GM23338 (cell line): ENCODE measurements at regions not wholly inside any gene's neighbourhood (a gene's known extent, or its start where the extent isn't known, plus 50 kb on each side); places are given as distances from the start of the nearest gene placed in this dataset.

ENCODE experiments used
- ATAC-seq: fragments of 200-7000 bp; cut with Tn5 transposase; 3 replicates; pipeline ENCODE4 v1.9.1; 2020
- DNase-seq: peaks from one replicate; pipeline ENCODE4 v3.0.0-alpha.2; 2015; ENCODE audit warnings: low spot score
- H2AFZ ChIP-seq: fragments of 200-600 bp; sonication (generic); 2 replicates; pipeline ENCODE4 v1.8.0; 2016; ENCODE audit warnings: antibody characterized with exemption, mild to moderate bottlenecking, moderate library complexity
- H3F3A ChIP-seq: fragments of 200-600 bp; sonication (generic); replicated peaks from 2 replicates; pipeline ENCODE4 v1.8.0; 2017; ENCODE audit warnings: antibody characterized with exemption, mixed run types, low read depth
- H3K27ac ChIP-seq: fragments of 200-600 bp; sonication (generic); 2 replicates; pipeline ENCODE4 v1.6.1; 2016; ENCODE audit warnings: low read depth
- H3K27me3 ChIP-seq: fragments of 200-600 bp; sonication (generic); 2 replicates; pipeline ENCODE4 v1.8.0; 2016; ENCODE audit warnings: mild to moderate bottlenecking, mixed run types, moderate library complexity; ENCODE audit not compliant: insufficient read depth
- H3K36me3 ChIP-seq: fragments of 200-600 bp; sonication (generic); 2 replicates; pipeline ENCODE4 v1.8.0; 2016; ENCODE audit warnings: mild to moderate bottlenecking; ENCODE audit not compliant: insufficient read depth
- H3K4me1 ChIP-seq: fragments of 200-600 bp; sonication (generic); 2 replicates; pipeline ENCODE4 v1.8.0; 2016; ENCODE audit warnings: mild to moderate bottlenecking, moderate library complexity; ENCODE audit not compliant: insufficient read depth
- H3K4me2 ChIP-seq: fragments of 200-600 bp; sonication (generic); 2 replicates; pipeline ENCODE4 v1.7.1; 2017; ENCODE audit warnings: mixed run types
- H3K4me3 ChIP-seq: fragments of 200-600 bp; sonication (generic); 2 replicates; pipeline ENCODE4 v1.6.1; 2016; ENCODE audit warnings: mixed run types
- H3K79me2 ChIP-seq: fragments of 200-600 bp; sonication (generic); replicated peaks from 2 replicates; pipeline ENCODE4 v1.8.0; 2017; ENCODE audit warnings: mild to moderate bottlenecking; ENCODE audit not compliant: insufficient read depth
- H3K9me2 ChIP-seq: fragments of 200-600 bp; sonication (generic); 2 replicates; pipeline ENCODE4 v1.8.0; 2017; ENCODE audit not compliant: insufficient read depth
- H4K20me1 ChIP-seq: fragments of 200-600 bp; sonication (generic); replicated peaks from 2 replicates; pipeline ENCODE4 v1.8.0; 2017; ENCODE audit warnings: mild to moderate bottlenecking; ENCODE audit not compliant: insufficient read depth
- H3K27ac Mint-ChIP-seq: 2 replicates; pipeline ENCODE4 v1.8.0; 2020; ENCODE audit warnings: inconsistent platforms, mild to moderate bottlenecking, moderate library complexity, mixed read lengths
- H3K27me3 Mint-ChIP-seq: 3 replicates; pipeline ENCODE4 v1.8.0; 2022; ENCODE audit warnings: low read depth, mild to moderate bottlenecking, moderate library complexity, mixed read lengths, inconsistent platforms; ENCODE audit not compliant: insufficient read depth, poor library complexity
- H3K36me3 Mint-ChIP-seq: 3 replicates; pipeline ENCODE4 v1.8.0; 2021; ENCODE audit warnings: low read depth, mild to moderate bottlenecking, inconsistent platforms, moderate library complexity, mixed read lengths
- H3K4me1 Mint-ChIP-seq: 3 replicates; pipeline ENCODE4 v1.8.0; 2020; ENCODE audit warnings: mild to moderate bottlenecking, inconsistent platforms, mixed read lengths
- H3K4me3 Mint-ChIP-seq: 3 replicates; pipeline ENCODE4 v1.8.0; 2021; ENCODE audit warnings: moderate library complexity, mild to moderate bottlenecking, inconsistent platforms, mixed read lengths
- H3K9me3 Mint-ChIP-seq: 3 replicates; pipeline ENCODE4 v1.8.0; 2020; ENCODE audit warnings: moderate library complexity, mild to moderate bottlenecking, inconsistent platforms, mixed read lengths
- CREB1 ChIP-seq: fragments of 250-450 bp; sonication (Bioruptor Pico); IDR thresholded peaks from 2 replicates; pipeline ENCODE4 v1.5.0; 2020; ENCODE audit warnings: low read depth, mild to moderate bottlenecking, moderate library complexity
- EZH2 ChIP-seq: fragments of 200-600 bp; sonication (generic); IDR thresholded peaks from one replicate; pipeline ENCODE4 v1.8.0; 2017; ENCODE audit warnings: antibody characterized with exemption, mild to moderate bottlenecking, low read depth; ENCODE audit not compliant: unreplicated experiment
- EZH2phosphoT487 ChIP-seq: fragments of 200-600 bp; sonication (generic); IDR thresholded peaks from one replicate; pipeline ENCODE4 v1.8.1; 2018; ENCODE audit warnings: antibody characterized with exemption; ENCODE audit not compliant: unreplicated experiment
- JUNB ChIP-seq: IDR thresholded peaks from one replicate; pipeline ENCODE4 v1.6.1; 2016; ENCODE audit warnings: antibody characterized with exemption; ENCODE audit not compliant: unreplicated experiment
- NANOG ChIP-seq: IDR thresholded peaks from 2 replicates; pipeline ENCODE4 v1.6.1; 2016; ENCODE audit warnings: antibody characterized with exemption, borderline replicate concordance
- POLR2AphosphoS5 ChIP-seq: IDR thresholded peaks from 2 replicates; pipeline ENCODE4 v1.6.1; 2016; ENCODE audit warnings: antibody characterized with exemption, low read depth
- STAT1 ChIP-seq: IDR thresholded peaks from one replicate; pipeline ENCODE4 v1.6.1; 2016; ENCODE audit warnings: antibody characterized with exemption; ENCODE audit not compliant: unreplicated experiment
- ZNF114 ChIP-seq: fragments of 250-450 bp; sonication (Bioruptor Pico); IDR thresholded peaks from 2 replicates; pipeline ENCODE4 v1.5.0; 2020; ENCODE audit warnings: mild to moderate bottlenecking, moderate library complexity
- ZNF331 ChIP-seq: fragments of 250-450 bp; sonication (Bioruptor Pico); IDR thresholded peaks from 2 replicates; pipeline ENCODE4 v1.5.0; 2020; ENCODE audit warnings: low read depth, mild to moderate bottlenecking, moderate library complexity
- TF ChIP-seq, protein P1 (sequence below), 2 experiments: fragments of 200-600 bp in 1 of 2; sonication (generic) in 1 of 2; conservative IDR thresholded peaks; 2 replicates each; pipeline versions ENCODE4 v1.5.1 to v1.6.1; 2016 to 2017; ENCODE audit warnings: antibody characterized with exemption in 2 of 2, low read depth in 2 of 2, mild to moderate bottlenecking in 2 of 2, moderate library complexity in 1 of 2
- TF ChIP-seq, protein P2 (sequence below): fragments of 250-450 bp; sonication (Bioruptor Pico); IDR thresholded peaks from 2 replicates; pipeline ENCODE4 v1.5.0; 2020; ENCODE audit warnings: mild to moderate bottlenecking, moderate library complexity
- TF ChIP-seq, protein P3 (sequence below): IDR thresholded peaks from 2 replicates; pipeline ENCODE4 v1.6.1; 2016; ENCODE audit warnings: antibody characterized with exemption
- TF ChIP-seq, protein P4 (sequence below): IDR thresholded peaks from one replicate; pipeline ENCODE4 v1.6.1; 2018; ENCODE audit warnings: antibody characterized with exemption; ENCODE audit not compliant: unreplicated experiment

DNA sequence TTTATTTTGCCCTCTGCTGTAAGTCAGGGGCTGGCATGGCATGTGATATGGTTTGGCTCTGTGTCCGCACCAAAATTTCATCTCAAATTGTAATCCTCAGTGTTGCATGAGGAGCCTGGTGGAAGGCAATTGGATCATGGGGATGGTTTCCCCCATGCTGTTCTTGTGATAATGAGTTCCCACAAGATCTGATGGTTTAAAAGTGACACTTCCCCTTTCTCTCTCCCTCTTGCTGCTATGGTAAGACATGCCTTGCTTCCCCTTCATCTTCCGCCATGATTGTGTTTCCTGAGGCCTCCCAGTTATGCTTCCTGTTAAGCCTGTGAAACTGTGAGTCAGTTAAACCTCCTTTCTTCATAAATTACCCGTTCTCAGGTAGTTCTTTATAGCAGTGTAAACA lies 72.0 kb upstream of the MSX1 start:
- H3K27me3 Mint-ChIP-seq: peaks cover 4% of the 10 kb centered on the region
- no peak overlapping the region for H3K4me3 ChIP-seq
- H3K36me3 Mint-ChIP-seq: peaks cover 23% of the 10 kb centered on the region
- H3F3A ChIP-seq: no peaks in the 10 kb centered on the region
- DNase-seq (no peak), ATAC-seq (no peak)
- no peaks in the 10 kb centered on the region for H3K9me2 ChIP-seq
- H3K4me1 ChIP-seq: peaks cover 8% of the 10 kb centered on the region; the same call in 1 of the 2 replicates
- no peaks in the 10 kb centered on the region for H3K79me2 ChIP-seq
- peaks cover 34% of the 10 kb centered on the region for H3K9me3 Mint-ChIP-seq
- TF ChIP-seq ZNF114 (CRISPR knock-in tag): no peak
- no peak for TF ChIP-seq ZNF331 (CRISPR knock-in tag)
- TF ChIP-seq, protein P1, sequence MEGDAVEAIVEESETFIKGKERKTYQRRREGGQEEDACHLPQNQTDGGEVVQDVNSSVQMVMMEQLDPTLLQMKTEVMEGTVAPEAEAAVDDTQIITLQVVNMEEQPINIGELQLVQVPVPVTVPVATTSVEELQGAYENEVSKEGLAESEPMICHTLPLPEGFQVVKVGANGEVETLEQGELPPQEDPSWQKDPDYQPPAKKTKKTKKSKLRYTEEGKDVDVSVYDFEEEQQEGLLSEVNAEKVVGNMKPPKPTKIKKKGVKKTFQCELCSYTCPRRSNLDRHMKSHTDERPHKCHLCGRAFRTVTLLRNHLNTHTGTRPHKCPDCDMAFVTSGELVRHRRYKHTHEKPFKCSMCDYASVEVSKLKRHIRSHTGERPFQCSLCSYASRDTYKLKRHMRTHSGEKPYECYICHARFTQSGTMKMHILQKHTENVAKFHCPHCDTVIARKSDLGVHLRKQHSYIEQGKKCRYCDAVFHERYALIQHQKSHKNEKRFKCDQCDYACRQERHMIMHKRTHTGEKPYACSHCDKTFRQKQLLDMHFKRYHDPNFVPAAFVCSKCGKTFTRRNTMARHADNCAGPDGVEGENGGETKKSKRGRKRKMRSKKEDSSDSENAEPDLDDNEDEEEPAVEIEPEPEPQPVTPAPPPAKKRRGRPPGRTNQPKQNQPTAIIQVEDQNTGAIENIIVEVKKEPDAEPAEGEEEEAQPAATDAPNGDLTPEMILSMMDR (conservative IDR thresholded peaks at IDR 0.05; ENCODE audit: low read depth in 2 of 2): no peak
- TF ChIP-seq, protein P2, sequence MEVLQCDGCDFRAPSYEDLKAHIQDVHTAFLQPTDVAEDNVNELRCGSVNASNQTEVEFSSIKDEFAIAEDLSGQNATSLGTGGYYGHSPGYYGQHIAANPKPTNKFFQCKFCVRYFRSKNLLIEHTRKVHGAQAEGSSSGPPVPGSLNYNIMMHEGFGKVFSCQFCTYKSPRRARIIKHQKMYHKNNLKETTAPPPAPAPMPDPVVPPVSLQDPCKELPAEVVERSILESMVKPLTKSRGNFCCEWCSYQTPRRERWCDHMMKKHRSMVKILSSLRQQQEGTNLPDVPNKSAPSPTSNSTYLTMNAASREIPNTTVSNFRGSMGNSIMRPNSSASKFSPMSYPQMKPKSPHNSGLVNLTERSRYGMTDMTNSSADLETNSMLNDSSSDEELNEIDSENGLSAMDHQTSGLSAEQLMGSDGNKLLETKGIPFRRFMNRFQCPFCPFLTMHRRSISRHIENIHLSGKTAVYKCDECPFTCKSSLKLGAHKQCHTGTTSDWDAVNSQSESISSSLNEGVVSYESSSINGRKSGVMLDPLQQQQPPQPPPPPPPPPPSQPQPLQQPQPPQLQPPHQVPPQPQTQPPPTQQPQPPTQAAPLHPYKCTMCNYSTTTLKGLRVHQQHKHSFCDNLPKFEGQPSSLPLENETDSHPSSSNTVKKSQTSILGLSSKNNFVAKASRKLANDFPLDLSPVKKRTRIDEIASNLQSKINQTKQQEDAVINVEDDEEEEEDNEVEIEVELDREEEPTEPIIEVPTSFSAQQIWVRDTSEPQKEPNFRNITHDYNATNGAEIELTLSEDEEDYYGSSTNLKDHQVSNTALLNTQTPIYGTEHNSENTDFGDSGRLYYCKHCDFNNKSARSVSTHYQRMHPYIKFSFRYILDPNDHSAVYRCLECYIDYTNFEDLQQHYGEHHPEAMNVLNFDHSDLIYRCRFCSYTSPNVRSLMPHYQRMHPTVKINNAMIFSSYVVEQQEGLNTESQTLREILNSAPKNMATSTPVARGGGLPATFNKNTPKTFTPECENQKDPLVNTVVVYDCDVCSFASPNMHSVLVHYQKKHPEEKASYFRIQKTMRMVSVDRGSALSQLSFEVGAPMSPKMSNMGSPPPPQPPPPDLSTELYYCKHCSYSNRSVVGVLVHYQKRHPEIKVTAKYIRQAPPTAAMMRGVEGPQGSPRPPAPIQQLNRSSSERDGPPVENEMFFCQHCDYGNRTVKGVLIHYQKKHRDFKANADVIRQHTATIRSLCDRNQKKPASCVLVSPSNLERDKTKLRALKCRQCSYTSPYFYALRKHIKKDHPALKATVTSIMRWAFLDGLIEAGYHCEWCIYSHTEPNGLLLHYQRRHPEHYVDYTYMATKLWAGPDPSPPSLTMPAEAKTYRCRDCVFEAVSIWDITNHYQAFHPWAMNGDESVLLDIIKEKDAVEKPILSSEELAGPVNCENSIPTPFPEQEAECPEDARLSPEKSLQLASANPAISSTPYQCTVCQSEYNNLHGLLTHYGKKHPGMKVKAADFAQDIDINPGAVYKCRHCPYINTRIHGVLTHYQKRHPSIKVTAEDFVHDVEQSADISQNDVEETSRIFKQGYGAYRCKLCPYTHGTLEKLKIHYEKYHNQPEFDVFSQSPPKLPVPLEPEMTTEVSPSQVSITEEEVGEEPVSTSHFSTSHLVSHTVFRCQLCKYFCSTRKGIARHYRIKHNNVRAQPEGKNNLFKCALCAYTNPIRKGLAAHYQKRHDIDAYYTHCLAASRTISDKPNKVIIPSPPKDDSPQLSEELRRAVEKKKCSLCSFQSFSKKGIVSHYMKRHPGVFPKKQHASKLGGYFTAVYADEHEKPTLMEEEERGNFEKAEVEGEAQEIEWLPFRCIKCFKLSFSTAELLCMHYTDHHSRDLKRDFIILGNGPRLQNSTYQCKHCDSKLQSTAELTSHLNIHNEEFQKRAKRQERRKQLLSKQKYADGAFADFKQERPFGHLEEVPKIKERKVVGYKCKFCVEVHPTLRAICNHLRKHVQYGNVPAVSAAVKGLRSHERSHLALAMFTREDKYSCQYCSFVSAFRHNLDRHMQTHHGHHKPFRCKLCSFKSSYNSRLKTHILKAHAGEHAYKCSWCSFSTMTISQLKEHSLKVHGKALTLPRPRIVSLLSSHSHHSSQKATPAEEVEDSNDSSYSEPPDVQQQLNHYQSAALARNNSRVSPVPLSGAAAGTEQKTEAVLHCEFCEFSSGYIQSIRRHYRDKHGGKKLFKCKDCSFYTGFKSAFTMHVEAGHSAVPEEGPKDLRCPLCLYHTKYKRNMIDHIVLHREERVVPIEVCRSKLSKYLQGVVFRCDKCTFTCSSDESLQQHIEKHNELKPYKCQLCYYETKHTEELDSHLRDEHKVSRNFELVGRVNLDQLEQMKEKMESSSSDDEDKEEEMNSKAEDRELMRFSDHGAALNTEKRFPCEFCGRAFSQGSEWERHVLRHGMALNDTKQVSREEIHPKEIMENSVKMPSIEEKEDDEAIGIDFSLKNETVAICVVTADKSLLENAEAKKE: no peak
- TF ChIP-seq, protein P3, sequence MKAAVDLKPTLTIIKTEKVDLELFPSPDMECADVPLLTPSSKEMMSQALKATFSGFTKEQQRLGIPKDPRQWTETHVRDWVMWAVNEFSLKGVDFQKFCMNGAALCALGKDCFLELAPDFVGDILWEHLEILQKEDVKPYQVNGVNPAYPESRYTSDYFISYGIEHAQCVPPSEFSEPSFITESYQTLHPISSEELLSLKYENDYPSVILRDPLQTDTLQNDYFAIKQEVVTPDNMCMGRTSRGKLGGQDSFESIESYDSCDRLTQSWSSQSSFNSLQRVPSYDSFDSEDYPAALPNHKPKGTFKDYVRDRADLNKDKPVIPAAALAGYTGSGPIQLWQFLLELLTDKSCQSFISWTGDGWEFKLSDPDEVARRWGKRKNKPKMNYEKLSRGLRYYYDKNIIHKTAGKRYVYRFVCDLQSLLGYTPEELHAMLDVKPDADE: no peak
- no peak for TF ChIP-seq POLR2AphosphoS5
- no peak for TF ChIP-seq JUNB
- TF ChIP-seq CREB1: no peak
- TF ChIP-seq, protein P4, sequence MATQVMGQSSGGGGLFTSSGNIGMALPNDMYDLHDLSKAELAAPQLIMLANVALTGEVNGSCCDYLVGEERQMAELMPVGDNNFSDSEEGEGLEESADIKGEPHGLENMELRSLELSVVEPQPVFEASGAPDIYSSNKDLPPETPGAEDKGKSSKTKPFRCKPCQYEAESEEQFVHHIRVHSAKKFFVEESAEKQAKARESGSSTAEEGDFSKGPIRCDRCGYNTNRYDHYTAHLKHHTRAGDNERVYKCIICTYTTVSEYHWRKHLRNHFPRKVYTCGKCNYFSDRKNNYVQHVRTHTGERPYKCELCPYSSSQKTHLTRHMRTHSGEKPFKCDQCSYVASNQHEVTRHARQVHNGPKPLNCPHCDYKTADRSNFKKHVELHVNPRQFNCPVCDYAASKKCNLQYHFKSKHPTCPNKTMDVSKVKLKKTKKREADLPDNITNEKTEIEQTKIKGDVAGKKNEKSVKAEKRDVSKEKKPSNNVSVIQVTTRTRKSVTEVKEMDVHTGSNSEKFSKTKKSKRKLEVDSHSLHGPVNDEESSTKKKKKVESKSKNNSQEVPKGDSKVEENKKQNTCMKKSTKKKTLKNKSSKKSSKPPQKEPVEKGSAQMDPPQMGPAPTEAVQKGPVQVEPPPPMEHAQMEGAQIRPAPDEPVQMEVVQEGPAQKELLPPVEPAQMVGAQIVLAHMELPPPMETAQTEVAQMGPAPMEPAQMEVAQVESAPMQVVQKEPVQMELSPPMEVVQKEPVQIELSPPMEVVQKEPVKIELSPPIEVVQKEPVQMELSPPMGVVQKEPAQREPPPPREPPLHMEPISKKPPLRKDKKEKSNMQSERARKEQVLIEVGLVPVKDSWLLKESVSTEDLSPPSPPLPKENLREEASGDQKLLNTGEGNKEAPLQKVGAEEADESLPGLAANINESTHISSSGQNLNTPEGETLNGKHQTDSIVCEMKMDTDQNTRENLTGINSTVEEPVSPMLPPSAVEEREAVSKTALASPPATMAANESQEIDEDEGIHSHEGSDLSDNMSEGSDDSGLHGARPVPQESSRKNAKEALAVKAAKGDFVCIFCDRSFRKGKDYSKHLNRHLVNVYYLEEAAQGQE: no peak
- no peak for TF ChIP-seq NANOG
- no peak for TF ChIP-seq STAT1
- no peak for TF ChIP-seq EZH2
- TF ChIP-seq EZH2phosphoT487: no peak
- no peak overlapping the region for H2AFZ ChIP-seq
- H3K27me3 ChIP-seq: no peaks in the 10 kb centered on the region
- H3K27ac Mint-ChIP-seq: no peak overlapping the region
- H3K4me2 ChIP-seq: no peak overlapping the region
- no peaks in the 10 kb centered on the region for H4K20me1 ChIP-seq
- peaks cover 13% of the 10 kb centered on the region; the same call in 2 of the 3 replicates for H3K4me1 Mint-ChIP-seq
- no peaks in the 10 kb centered on the region for H3K36me3 ChIP-seq
- H3K4me3 Mint-ChIP-seq: no peak overlapping the region
- no peak overlapping the region for H3K27ac ChIP-seq
